SK-N-MC (cell line): ENCODE measurements at regions not wholly inside any gene's neighbourhood (a gene's known extent, or its start where the extent isn't known, plus 50 kb on each side); places are given as distances from the start of the nearest gene placed in this dataset.

Source experiments
- EZH2 ChIP-seq: fragments of 200-600 bp; sonication (generic); IDR thresholded peaks from one replicate; pipeline ENCODE4 v1.6.1; 2017; ENCODE audit warnings: antibody characterized with exemption
- FOXP2 ChIP-seq: optimal IDR thresholded peaks from 2 replicates; pipeline ENCODE3; 2011; ENCODE audit warnings: mild to moderate bottlenecking, moderate library complexity; ENCODE audit not compliant: insufficient read depth; ENCODE audit errors: extremely low read length, control extremely low read depth

GRCh38 chrX:94743478-94743877 is 1069.5 kb downstream of the FAM133A start:
- TF ChIP-seq EZH2 (no peak), FOXP2 (no peak)
